B cell (primary cell): ENCODE measurements at regions not wholly inside any gene's neighbourhood (a gene's known extent, or its start where the extent isn't known, plus 50 kb on each side); places are given as distances from the start of the nearest gene placed in this dataset.

ENCODE experiments used
- ATAC-seq: fragments of 200-7000 bp; cut with Tn5 transposase; one replicate; pipeline ENCODE4 v1.10.0; 2021; ENCODE audit warnings: low read depth, mild to moderate bottlenecking, moderate number of reproducible peaks, moderate library complexity
- CTCF ChIA-PET: fragments of 350-600 bp; sonication (Branson Sonifier 250); formaldehyde crosslinking; loops from one replicate; lab custom pipeline; 2021; ENCODE audit warnings: antibody characterized with exemption, inconsistent platforms; lab: Charles Lee
- POLR2A ChIA-PET: fragments of 350-600 bp; sonication (Branson Sonifier 250); formaldehyde crosslinking; loops from one replicate; lab custom pipeline; 2021; ENCODE audit warnings: antibody characterized with exemption; lab: Charles Lee
- DNase-seq: peaks from one replicate; pipeline ENCODE4 v3.0.0; 2013
- H2AFZ ChIP-seq: 2 replicates; pipeline ENCODE4 v1.6.1; 2012; ENCODE audit warnings: mild to moderate bottlenecking, low read depth, low read length; ENCODE audit not compliant: insufficient read depth, poor library complexity, severe bottlenecking
- H3K27ac ChIP-seq, 2 donors: 1 replicate in 1 of 2; 2 replicates in 1 of 2; pipeline ENCODE4 v1.5.1; 2012 to 2013; ENCODE audit warnings: low read length in 2 of 2, mild to moderate bottlenecking in 2 of 2, moderate library complexity in 1 of 2
- H3K27me3 ChIP-seq, 4 experiments: fragments of 200-600 bp in 1 of 4; sonication (generic) in 1 of 4; replicated peaks in 1 of 4; 1 replicate in 2 of 4; 2 replicates in 2 of 4; pipeline versions ENCODE4 v1.6.1 to v1.7.0; 2013 to 2016; ENCODE audit warnings: low read length in 3 of 4, mild to moderate bottlenecking in 2 of 4, mixed read lengths in 1 of 4, moderate library complexity in 1 of 4; ENCODE audit not compliant: insufficient read depth in 4 of 4, control insufficient read depth in 3 of 4; ENCODE audit errors: control extremely low read depth in 1 of 4
- H3K36me3 ChIP-seq, 2 experiments: replicated peaks in 1 of 2; 1 replicate in 1 of 2; 2 replicates in 1 of 2; pipeline versions ENCODE4 v1.6.1 to v1.7.1; 2013; ENCODE audit warnings: low read length in 1 of 2; ENCODE audit not compliant: insufficient read depth in 2 of 2, control insufficient read depth in 1 of 2; ENCODE audit errors: control extremely low read depth in 1 of 2, extremely low read depth in 1 of 2
- H3K4me1 ChIP-seq, 2 donors: fragments of 200-600 bp in 1 of 2; sonication (generic) in 1 of 2; 1 replicate in 1 of 2; 2 replicates in 1 of 2; pipeline versions ENCODE4 v1.5.1 to v1.6.1; 2013 to 2017; ENCODE audit warnings: low read length in 2 of 2; ENCODE audit not compliant: control insufficient read depth in 2 of 2, insufficient read depth in 2 of 2
- H3K4me2 ChIP-seq: replicated peaks from 2 replicates; pipeline ENCODE3; 2012; ENCODE audit warnings: mild to moderate bottlenecking, low read depth, low read length; ENCODE audit not compliant: poor library complexity, severe bottlenecking
- H3K4me3 ChIP-seq, 5 experiments: fragments of 200-600 bp in 1 of 5; sonication (generic) in 1 of 5; 1 replicate in 3 of 5; 2 replicates in 2 of 5; pipeline versions ENCODE4 v1.5.1 to v1.7.0; 2011 to 2016; ENCODE audit warnings: low read length in 4 of 5, mild to moderate bottlenecking in 4 of 5, low read depth in 2 of 5, control low read depth in 1 of 5, moderate library complexity in 1 of 5; ENCODE audit not compliant: insufficient read depth in 1 of 5; ENCODE audit errors: control extremely low read depth in 1 of 5, extremely low read depth in 1 of 5
- H3K79me2 ChIP-seq: fragments of 200-600 bp; sonication (generic); one replicate; pipeline ENCODE4 v1.6.0; 2016; ENCODE audit warnings: low read length; ENCODE audit not compliant: control insufficient read depth, insufficient read depth
- H3K9ac ChIP-seq: fragments of 200-600 bp; sonication (generic); 2 replicates; pipeline ENCODE4 v1.6.1; 2017; ENCODE audit warnings: mild to moderate bottlenecking, low read length, moderate library complexity
- H3K9me3 ChIP-seq, 3 donors: one replicate each; pipeline versions ENCODE4 v1.6.1 to v1.7.1; 2013; ENCODE audit warnings: low read length in 2 of 3; ENCODE audit not compliant: control insufficient read depth in 2 of 3, insufficient read depth in 1 of 3; ENCODE audit errors: control extremely low read depth in 1 of 3
- H4K20me1 ChIP-seq: 2 replicates; pipeline ENCODE4 v1.6.0; 2012; ENCODE audit warnings: mild to moderate bottlenecking, low read length; ENCODE audit not compliant: insufficient read depth, control insufficient read depth, poor library complexity, severe bottlenecking
- H3K27ac Mint-ChIP-seq: one replicate; pipeline ENCODE4 v1.8.0; 2021; ENCODE audit warnings: mixed read lengths
- H3K27me3 Mint-ChIP-seq: one replicate; pipeline ENCODE4 v1.8.0; 2021; ENCODE audit warnings: mixed read lengths
- H3K4me1 Mint-ChIP-seq: one replicate; pipeline ENCODE4 v1.8.0; 2021; ENCODE audit warnings: mixed read lengths
- H3K4me3 Mint-ChIP-seq: one replicate; pipeline ENCODE4 v1.8.0; 2021; ENCODE audit warnings: mixed read lengths
- H3K9me3 Mint-ChIP-seq: one replicate; pipeline ENCODE4 v1.8.0; 2022; ENCODE audit warnings: mixed read lengths; ENCODE audit not compliant: insufficient read depth
- CTCF ChIP-seq: fragments of 200-600 bp; IDR thresholded peaks from one replicate; pipeline ENCODE4 v1.8.0; 2022; ENCODE audit warnings: antibody characterized with exemption, mild to moderate bottlenecking
- EZH2 ChIP-seq: IDR thresholded peaks from 2 replicates; pipeline ENCODE4 v1.6.1; 2012; ENCODE audit warnings: borderline replicate concordance, low read depth, mild to moderate bottlenecking, moderate library complexity, low read length; ENCODE audit not compliant: insufficient read depth, poor library complexity, severe bottlenecking
- WGBS: methylation state at CpG from one replicate; pipeline ENCODE4 v1.1.5; 2013; ENCODE audit warnings: missing lambda C conversion rate; ENCODE audit not compliant: insufficient coverage; 5-methylcytosine and 5-hydroxymethylcytosine counted together
- intact Hi-C: fragments of 100-400 bp; cut with micrococcal nuclease; formaldehyde crosslinking; loops from one replicate; pipeline ENCODE4 v1.10.0; 2022

DNA sequence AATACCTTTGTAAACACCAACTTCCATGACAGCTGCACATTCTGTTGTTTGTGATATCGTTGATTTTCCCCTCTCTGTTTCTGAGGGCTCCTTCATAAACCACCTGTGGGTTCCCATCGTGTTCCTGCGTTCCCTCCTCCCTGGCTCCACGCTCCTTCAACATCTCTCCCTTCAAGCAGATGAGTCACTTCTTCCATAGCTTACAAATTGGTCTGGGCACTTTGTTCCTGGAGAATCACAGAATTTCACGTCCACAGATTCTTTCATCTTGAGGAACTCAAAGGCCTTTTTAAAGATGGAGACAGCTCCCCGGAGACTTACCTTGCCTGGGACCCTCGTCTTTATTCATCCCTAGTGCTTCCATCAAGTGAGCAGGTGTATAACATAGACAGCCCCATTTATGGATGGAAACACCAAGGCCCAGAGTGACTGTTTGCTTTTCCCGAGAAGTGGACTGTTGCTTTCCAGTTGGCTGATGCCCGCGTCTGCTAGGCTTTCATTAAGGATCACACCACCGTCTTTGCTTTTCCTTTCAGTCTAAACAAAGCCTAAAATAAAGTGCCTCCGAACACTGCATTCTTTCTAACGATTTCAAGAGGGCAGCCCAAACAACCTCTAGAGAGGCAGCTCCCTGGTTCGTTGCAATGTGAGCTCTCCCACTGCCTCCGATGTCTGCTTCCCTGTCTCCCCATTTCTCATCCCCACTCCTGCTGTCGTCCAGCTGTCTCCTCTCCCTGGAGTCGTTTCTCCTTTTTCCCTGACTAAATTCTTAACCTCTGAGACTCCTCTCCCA lies 146.3 kb upstream of the STX18 start:
- Histone ChIP-seq H3K36me3 (no peaks in the 10 kb centered on the region), H3K9me3 (peaks cover 0 to 6% (median 0%) of the 10 kb centered on the region in 3 donors), H3K27me3 (no peaks in the 10 kb centered on the region), H3K4me2 (no peak overlapping the region), H2AFZ (no peak overlapping the region), H3K27ac (no peak overlapping the region), H3K4me3 (no peak overlapping the region), H3K79me2 (no peaks in the 10 kb centered on the region), H4K20me1 (no peaks in the 10 kb centered on the region), H3K4me1 (no peaks in the 10 kb centered on the region), H3K9ac (no peak overlapping the region)
- TF ChIP-seq CTCF: no peak
- TF ChIP-seq EZH2: no peak
- ChIA-PET POLR2A (no interaction called here), CTCF (no interaction called here)
- no peak overlapping the region for H3K27ac Mint-ChIP-seq
- H3K9me3 Mint-ChIP-seq: peaks cover 2% of the 10 kb centered on the region
- intact Hi-C loops: no loop called here
- WGBS: 87% methylated on average over 17 of the region's 17 CpGs
- ATAC-seq (no peak), DNase-seq (no peak)
- H3K4me1 Mint-ChIP-seq: no peaks in the 10 kb centered on the region
- H3K27me3 Mint-ChIP-seq: no peaks in the 10 kb centered on the region
- no peak overlapping the region for H3K4me3 Mint-ChIP-seq

DNA sequence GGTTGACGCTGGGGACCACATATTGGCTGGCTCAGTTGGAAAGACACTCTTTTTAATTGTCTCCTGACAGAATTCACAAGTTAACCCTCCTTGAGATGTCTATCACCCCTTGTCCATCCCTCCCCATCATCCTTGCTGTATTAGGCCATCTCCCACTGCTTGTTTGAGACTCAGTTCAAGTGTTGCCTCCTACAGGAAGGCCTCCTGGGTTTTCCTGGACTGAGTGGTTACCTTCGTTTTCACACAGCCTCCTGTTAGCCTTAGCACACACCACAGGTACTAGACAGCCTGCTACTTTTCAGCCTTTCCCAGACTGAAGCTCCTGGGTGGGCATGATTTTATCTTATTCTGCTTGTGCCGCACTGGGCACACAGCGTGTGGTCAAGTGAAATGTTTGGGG lies 145.3 kb upstream of the STX18 start:
- Histone ChIP-seq H3K9ac (no peak overlapping the region), H3K4me1 (no peaks in the 10 kb centered on the region), H3K27ac (no peak overlapping the region), H3K4me3 (no peak overlapping the region), H3K36me3 (no peaks in the 10 kb centered on the region), H2AFZ (no peak overlapping the region), H3K4me2 (no peak overlapping the region), H3K79me2 (no peaks in the 10 kb centered on the region), H3K27me3 (no peaks in the 10 kb centered on the region), H4K20me1 (no peaks in the 10 kb centered on the region), H3K9me3 (peaks cover 0 to 6% (median 0%) of the 10 kb centered on the region in 3 donors)
- Mint-ChIP-seq H3K27me3 (no peaks in the 10 kb centered on the region), H3K4me3 (no peak overlapping the region), H3K4me1 (no peaks in the 10 kb centered on the region), H3K9me3 (peaks cover 2% of the 10 kb centered on the region), H3K27ac (no peak overlapping the region)
- TF ChIP-seq EZH2 (no peak), CTCF (no peak)
- ATAC-seq (no peak), DNase-seq (no peak)
- WGBS: 90% methylated on average over 2 of the region's 4 CpGs
- ChIA-PET CTCF (no interaction called here), POLR2A (no interaction called here)
- intact Hi-C loops: no loop called here
